Central memory CD4-positive, alpha-beta T cell (primary cell): ENCODE measurements at regions not wholly inside any gene's neighbourhood (a gene's known extent, or its start where the extent isn't known, plus 50 kb on each side); places are given as distances from the start of the nearest gene placed in this dataset.

Source experiments
- DNase-seq: peaks from one replicate; pipeline ENCODE4 v3.0.0; 2022

- no peak for DNase-seq
These were observed 69.2 kb downstream of the MYCN start for GRCh38 chr2:16009560-16009959.

- DNase-seq = no peak
These were observed 68.5 kb downstream of the MYCN start for GRCh38 chr2:16008856-16009255.

GRCh38 chr2:16008331-16008850 lies 68.0 kb downstream of the MYCN start:
- no peak for DNase-seq

GRCh38 chr2:16007167-16007934 lies 67.0 kb downstream of the MYCN start:
- DNase-seq = no peak

- DNase-seq = no peak
These were observed 66.3 kb downstream of the MYCN start for GRCh38 chr2:16006537-16007166.

GRCh38 chr2:16005816-16006536 lies 65.6 kb downstream of the MYCN start:
- DNase-seq = no peak

- DNase-seq = no peak
These were observed 65.0 kb downstream of the MYCN start for GRCh38 chr2:16005389-16005788.

GRCh38 chr2:16003809-16004208 lies 63.5 kb downstream of the MYCN start:
- DNase-seq = no peak

- no peak for DNase-seq
These were observed 62.8 kb downstream of the MYCN start for GRCh38 chr2:16003152-16003551.

GRCh38 chr2:16002575-16002974 lies 62.2 kb downstream of the MYCN start:
- DNase-seq = no peak

GRCh38 chr2:16002144-16002543 lies 61.8 kb downstream of the MYCN start:
- DNase-seq = no peak

GRCh38 chr2:16000642-16001041 lies 60.3 kb downstream of the MYCN start:
- no peak for DNase-seq

- DNase-seq = no peak
These were observed 59.5 kb downstream of the MYCN start for GRCh38 chr2:15999596-16000469.

GRCh38 chr2:15997728-15998280 lies 57.5 kb downstream of the MYCN start:
- no peak for DNase-seq

- no peak for DNase-seq
These were observed 56.4 kb downstream of the MYCN start for GRCh38 chr2:15996536-15997423.
